Mucosa of stomach (tissue), 1 donor: ENCODE measurements at regions not wholly inside any gene's neighbourhood (a gene's known extent, or its start where the extent isn't known, plus 50 kb on each side); places are given as distances from the start of the nearest gene placed in this dataset.
"Not testable (repeated sequence)": the region's sequence is repeated elsewhere in the genome, so short reads cannot be mapped to it uniquely, and the experiment has no call there.

ENCODE experiments used
- H3K27me3 ChIP-seq: one replicate; pipeline ENCODE4 v1.7.0; 2013; ENCODE audit warnings: mild to moderate bottlenecking, low read length; ENCODE audit not compliant: control insufficient read depth, insufficient read depth
- H3K36me3 ChIP-seq: one replicate; pipeline ENCODE4 v1.7.0; 2013; ENCODE audit warnings: low read length; ENCODE audit not compliant: control insufficient read depth, insufficient read depth
- H3K4me1 ChIP-seq: one replicate; pipeline ENCODE4 v1.7.0; 2013; ENCODE audit warnings: mild to moderate bottlenecking, low read length; ENCODE audit not compliant: control insufficient read depth, insufficient read depth
- H3K4me3 ChIP-seq: one replicate; pipeline ENCODE4 v1.7.0; 2013; ENCODE audit warnings: low read length
- H3K9ac ChIP-seq: one replicate; pipeline ENCODE4 v1.7.0; 2013; ENCODE audit warnings: mild to moderate bottlenecking, low read length, moderate library complexity
- H3K9me3 ChIP-seq: one replicate; pipeline ENCODE4 v1.7.0; 2013; ENCODE audit warnings: mild to moderate bottlenecking, low read length, moderate library complexity; ENCODE audit not compliant: control insufficient read depth
- donor health status: Pancreatic carcinoma.

DNA sequence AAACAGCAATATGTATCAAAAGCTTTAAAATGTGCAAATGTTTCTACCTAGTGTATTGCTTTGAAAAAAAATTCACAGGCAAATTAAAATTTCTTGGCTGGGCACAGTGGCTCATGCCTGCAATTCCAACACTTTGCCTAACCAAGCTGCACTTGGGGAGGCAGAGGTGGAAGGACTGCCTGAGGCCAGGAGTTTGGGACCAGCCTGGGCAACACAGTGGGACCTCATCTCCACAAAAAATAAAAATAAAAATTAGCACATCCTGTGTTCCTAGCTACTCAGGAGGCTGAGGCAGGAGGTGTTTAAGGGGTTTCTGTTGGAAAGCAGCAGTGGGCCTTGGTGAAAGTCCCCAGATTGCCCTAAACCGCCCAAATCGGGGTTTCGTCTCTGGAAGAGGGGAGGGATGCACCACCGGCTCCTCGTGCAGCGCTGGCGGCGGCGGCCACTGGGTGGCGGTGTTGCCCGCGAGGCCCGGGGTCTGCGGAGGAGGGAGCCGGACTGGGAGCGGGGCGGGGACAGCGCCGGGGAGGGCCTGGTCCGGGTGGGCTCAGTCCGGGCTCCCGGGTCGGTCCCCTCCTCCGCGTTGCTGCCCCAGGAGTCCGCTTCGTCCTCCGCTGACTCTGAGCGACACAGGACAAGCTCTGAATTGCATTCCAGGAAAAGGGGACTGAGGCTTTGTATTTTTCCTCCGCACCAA is 265.6 kb downstream of the AACS start:
- H3K9ac ChIP-seq = peak overlapping the region; percentile 58
- H3K36me3 ChIP-seq = no peaks in the 10 kb centered on the region
- H3K27me3 ChIP-seq = peaks cover 14% of the 10 kb centered on the region
- peaks cover 5% of the 10 kb centered on the region for H3K4me1 ChIP-seq
- no peaks in the 10 kb centered on the region for H3K9me3 ChIP-seq
- H3K4me3 ChIP-seq = peak overlapping the region; percentile 18

DNA sequence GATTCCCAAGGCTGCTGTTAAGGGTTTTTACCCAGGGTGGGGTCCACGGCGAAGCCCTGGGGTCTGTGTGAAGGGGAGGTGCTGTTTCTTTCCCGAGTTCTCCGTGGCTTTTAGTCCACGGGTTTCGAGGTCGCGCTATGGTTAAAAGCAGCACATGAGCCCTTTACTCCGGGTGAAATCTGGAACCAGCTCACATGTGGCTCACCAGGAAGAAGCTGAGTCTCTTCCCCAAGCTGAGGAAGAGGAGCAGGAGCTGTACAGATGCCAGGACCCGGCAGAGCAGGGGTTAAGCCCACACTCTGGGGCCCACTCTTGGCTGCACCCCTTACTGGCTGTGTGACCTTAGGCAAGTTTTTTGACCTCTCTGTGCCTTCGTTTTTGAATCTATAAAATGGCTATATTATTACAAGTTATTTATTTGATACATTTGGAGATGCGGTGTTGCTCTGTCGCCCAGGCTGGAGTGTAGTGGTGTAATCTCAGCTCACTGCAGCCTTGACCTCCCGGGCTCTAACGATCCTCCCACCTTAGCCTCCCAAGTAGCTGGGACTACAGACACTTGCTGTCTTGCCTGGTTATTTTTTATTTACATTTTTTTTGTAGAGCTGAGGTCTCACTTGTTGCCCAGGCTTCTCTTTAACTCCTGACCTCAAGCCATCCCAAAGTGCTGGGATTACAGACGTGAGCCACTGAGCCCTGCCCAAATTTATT is 266.3 kb downstream of the AACS start:
- peaks cover 14% of the 10 kb centered on the region for H3K27me3 ChIP-seq
- H3K4me1 ChIP-seq = peaks cover 5% of the 10 kb centered on the region
- H3K9ac ChIP-seq = peak overlapping the region; percentile 58
- peak overlapping the region; percentile 18 for H3K4me3 ChIP-seq
- H3K9me3 ChIP-seq = no peaks in the 10 kb centered on the region
- no peaks in the 10 kb centered on the region for H3K36me3 ChIP-seq

DNA sequence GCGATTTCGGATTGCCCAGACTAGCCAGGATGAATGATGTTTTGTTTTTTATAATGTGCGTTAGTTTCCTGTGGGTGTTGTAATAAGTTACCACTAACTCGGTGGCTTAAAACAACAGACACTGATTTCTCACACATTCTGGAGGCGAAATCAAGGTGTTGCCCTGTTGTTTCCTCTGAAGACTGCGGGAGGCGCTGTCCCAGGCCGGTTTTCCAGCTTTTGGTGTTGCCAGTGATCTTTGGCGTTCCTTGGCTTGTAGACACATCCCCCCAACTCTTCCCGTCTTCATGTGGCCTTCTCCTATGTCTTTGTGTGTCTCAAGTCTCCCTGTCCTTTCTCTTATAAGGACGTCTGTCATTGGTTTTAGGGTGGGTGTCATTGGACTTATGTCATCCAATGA is 267.7 kb downstream of the AACS start:
- Histone ChIP-seq H3K27me3 (peaks cover 14% of the 10 kb centered on the region), H3K4me1 (peaks cover 5% of the 10 kb centered on the region)

DNA sequence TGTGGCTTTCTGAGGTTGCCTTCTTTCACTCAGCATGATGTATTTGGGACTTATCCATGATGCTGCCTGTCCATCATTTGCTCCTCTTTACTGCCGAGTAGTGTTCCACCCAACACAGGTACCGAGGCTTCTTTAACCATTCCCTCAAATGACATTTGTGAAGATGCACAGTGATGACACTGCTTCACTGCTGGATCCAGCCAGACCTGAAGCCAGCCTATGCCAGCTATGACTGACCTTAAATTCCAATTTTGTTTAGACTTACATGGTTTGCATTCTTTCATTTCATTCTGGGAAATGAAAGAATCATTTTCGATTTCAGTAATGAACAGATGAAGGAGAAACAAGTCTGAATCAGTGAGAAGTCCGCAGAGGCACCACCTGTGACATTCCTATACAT is 271.0 kb downstream of the AACS start:
- Histone ChIP-seq H3K36me3 (no peaks in the 10 kb centered on the region), H3K4me1 (peaks cover 3% of the 10 kb centered on the region), H3K9me3 (no peaks in the 10 kb centered on the region), H3K27me3 (peaks cover 4% of the 10 kb centered on the region), H3K9ac (no peak overlapping the region), H3K4me3 (no peak overlapping the region)

More for the DNA sequence above, 267.7 kb downstream of the AACS start:
- H3K4me3 ChIP-seq = no peak overlapping the region
- H3K9ac ChIP-seq = no peak overlapping the region
- no peaks in the 10 kb centered on the region for H3K9me3 ChIP-seq
- no peaks in the 10 kb centered on the region for H3K36me3 ChIP-seq

DNA sequence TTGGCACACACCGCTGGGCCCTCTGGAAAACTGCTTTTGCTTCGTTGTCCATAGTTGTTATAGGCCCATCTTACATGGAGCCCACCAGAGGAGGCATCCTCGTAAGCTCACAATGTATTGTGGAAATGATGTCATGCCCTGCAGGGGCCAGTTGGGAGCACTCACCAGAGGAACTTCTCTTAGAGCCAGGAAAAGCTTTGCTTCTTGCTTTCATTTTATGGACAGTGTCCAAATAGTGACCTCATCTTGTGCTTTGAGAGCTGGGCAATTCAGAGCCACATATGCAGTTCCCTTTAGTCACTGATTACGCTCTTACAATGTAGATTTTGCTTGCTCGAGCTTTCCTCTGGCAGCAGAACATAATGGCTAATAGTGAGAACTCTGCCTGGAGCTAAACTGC is 275.6 kb downstream of the AACS start:
- H3K4me1 ChIP-seq = no peaks in the 10 kb centered on the region
- H3K9ac ChIP-seq = no peak overlapping the region
- H3K9me3 ChIP-seq = no peaks in the 10 kb centered on the region
- no peaks in the 10 kb centered on the region for H3K27me3 ChIP-seq
- H3K36me3 ChIP-seq = no peaks in the 10 kb centered on the region
- no peak overlapping the region for H3K4me3 ChIP-seq

DNA sequence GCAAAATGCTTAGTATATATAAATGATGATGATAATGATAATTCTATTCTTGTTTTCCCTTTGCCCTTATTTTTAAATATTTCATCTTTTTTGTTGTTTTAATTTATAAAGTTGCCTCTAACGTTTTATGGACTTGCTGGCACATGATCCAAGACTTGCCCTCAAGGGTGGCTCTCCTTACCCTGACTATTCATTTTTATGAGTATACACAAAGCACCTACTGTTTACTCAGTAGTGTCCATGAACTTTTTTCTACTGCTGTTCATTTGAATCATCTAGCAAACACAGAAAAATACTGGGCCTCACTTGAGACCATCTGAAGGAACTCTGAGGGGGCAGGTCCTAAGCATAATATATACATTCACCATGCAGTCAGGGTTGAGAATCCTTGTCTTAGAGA is 276.2 kb downstream of the AACS start:
- Histone ChIP-seq H3K27me3 (no peaks in the 10 kb centered on the region), H3K4me3 (no peak overlapping the region), H3K9me3 (no peaks in the 10 kb centered on the region), H3K4me1 (no peaks in the 10 kb centered on the region), H3K36me3 (no peaks in the 10 kb centered on the region), H3K9ac (no peak overlapping the region)

DNA sequence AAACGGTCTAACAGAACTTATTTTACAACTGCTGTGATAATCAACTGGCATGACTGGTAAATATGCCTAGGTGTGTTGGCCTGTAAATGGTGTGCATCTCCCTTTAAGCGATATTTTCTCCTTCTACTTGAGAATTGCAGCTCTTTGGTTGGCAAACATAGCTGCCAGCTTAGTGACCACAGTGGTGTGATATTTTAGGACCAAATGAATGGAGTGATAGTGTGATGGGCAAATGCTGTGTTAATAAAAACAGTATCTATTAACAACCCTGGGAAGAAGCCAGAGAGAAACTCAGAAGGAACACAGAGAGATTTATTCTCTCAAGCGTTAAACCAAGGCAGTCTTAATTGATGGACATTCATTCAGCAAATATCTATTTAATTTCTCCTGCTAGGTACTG is 278.4 kb downstream of the AACS start:
- no peaks in the 10 kb centered on the region for H3K27me3 ChIP-seq
- no peaks in the 10 kb centered on the region for H3K4me1 ChIP-seq
- H3K36me3 ChIP-seq = no peaks in the 10 kb centered on the region
- no peak overlapping the region for H3K4me3 ChIP-seq
- no peaks in the 10 kb centered on the region for H3K9me3 ChIP-seq
- H3K9ac ChIP-seq = no peak overlapping the region

DNA sequence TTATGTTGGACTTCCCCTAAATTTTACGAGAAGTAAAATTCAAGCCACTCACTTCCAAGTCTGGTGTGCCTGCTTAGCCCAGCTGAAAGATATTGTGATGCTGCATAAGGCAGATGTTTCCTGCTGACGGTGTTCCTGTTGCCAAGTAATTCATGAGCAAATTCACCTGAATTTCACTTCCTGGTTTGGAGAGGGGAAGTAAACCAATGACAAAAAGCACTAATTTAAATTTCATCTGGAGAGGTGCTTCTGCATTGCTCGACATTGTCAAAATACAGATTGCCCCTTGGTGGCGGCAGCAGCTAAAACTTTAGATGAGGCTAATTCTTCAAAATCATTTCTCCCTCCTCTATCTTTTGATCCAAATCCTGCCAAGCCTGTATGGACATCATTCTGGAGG is 281.1 kb downstream of the AACS start:
- no peak overlapping the region for H3K9ac ChIP-seq
- H3K4me3 ChIP-seq = no peak overlapping the region
- H3K9me3 ChIP-seq = no peaks in the 10 kb centered on the region
- no peaks in the 10 kb centered on the region for H3K27me3 ChIP-seq
- no peaks in the 10 kb centered on the region for H3K36me3 ChIP-seq
- no peaks in the 10 kb centered on the region for H3K4me1 ChIP-seq

DNA sequence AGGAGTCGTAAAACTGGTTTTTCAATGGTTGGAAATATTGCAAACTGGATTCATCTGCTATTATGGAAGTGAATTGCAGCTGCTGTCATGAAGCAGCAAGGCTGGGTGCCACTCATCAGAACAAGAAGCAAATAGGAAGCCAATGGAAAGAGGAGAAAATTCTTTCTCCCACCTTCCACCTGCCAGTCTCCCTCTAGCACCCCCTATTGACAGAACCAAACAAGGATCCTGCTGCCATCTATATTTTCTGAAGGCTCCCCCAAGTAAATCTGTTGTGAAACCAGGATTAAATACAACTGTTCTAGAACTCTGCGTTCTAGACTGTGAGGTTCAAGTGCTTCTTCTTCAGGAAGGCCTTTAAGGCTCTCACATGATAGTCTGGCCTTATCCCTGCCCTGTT is 286.6 kb downstream of the AACS start:
- no peaks in the 10 kb centered on the region for H3K9me3 ChIP-seq
- H3K27me3 ChIP-seq = no peaks in the 10 kb centered on the region
- H3K36me3 ChIP-seq = no peaks in the 10 kb centered on the region
- H3K4me3 ChIP-seq = no peak overlapping the region
- no peaks in the 10 kb centered on the region for H3K4me1 ChIP-seq
- H3K9ac ChIP-seq = no peak overlapping the region

DNA sequence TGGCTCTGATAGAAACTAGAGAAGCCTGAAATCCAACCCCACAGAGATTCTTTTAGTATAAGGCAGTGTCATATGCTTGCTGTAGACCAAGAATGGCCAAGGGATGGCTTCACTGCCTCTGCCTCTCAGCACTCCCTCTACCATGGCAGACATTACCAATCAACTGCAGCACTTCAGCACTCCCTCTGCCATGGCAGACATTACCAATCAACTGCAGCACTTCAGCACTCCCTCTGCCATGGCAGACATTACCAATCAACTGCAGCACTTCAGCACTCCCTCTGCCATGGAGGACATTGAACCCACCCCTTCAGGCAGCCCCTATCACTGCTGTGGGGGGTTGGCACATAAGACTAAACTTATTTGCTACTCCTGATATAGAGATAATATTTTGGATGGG is 287.8 kb downstream of the AACS start:
- not testable (repeated sequence) for H3K9me3 ChIP-seq, H3K4me1 ChIP-seq

DNA sequence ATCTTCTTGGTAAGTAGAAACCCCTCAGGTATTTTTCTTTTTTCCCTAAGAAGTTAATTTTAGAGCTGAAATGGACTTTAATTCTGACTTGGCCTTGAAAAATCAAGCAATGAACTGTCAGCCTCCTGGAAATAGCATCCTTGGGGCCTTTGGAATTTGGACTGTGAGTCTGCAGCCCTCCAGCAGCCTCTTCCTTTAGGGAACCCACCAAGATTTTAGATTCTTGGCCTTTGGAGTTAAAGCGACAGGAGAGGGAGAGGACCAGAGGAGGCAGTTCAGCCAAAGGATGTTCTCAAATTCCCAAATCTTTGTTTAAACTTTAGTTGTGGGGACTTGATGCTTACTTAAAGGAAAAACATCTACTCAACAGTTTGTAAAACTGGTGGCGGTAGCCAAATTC is 288.6 kb downstream of the AACS start:
- no peaks in the 10 kb centered on the region for H3K36me3 ChIP-seq
- no peaks in the 10 kb centered on the region for H3K9me3 ChIP-seq
- no peaks in the 10 kb centered on the region for H3K27me3 ChIP-seq
- no peak overlapping the region for H3K9ac ChIP-seq
- H3K4me3 ChIP-seq = no peak overlapping the region
- H3K4me1 ChIP-seq = no peaks in the 10 kb centered on the region

More for the DNA sequence above, 287.8 kb downstream of the AACS start:
- not testable (repeated sequence) for H3K4me3 ChIP-seq, H3K9ac ChIP-seq, H3K27me3 ChIP-seq, H3K36me3 ChIP-seq

DNA sequence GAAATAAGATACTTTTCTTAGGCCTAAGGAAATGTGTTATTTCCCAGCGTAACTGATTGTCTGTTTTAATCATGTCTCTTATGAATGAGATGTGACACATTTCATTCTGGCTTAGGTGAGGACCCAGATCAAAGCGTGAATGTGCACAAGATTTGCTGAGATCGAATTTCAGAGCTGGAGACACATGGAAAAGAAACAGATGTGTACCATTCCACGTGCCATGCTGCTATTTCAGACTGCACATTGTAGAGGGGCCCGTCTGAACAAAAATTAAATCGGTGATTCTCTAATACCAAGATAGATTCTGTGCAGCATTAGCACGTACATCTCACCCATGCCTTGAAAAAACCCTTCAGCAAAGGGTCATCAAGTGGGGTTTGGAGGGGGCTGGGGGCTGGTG is 290.4 kb downstream of the AACS start:
- Histone ChIP-seq H3K36me3 (no peaks in the 10 kb centered on the region), H3K27me3 (no peaks in the 10 kb centered on the region), H3K4me3 (no peak overlapping the region), H3K9ac (no peak overlapping the region), H3K4me1 (no peaks in the 10 kb centered on the region), H3K9me3 (no peaks in the 10 kb centered on the region)
